ENCODE measurements at regions not wholly inside any gene's neighbourhood (a gene's known extent, or its start where the extent isn't known, plus 50 kb on each side); places are given as distances from the start of the nearest gene placed in this dataset.

GRCh38 chr1:175845338-175845737 lies 101.9 kb upstream of the TNR start:
- no peak for TF ChIP-seq CTCF (IDR thresholded peaks at IDR 0.05; ENCODE audit: poor library complexity)
- no peak for TF ChIP-seq EZH2phosphoT487 (IDR thresholded peaks at IDR 0.05; ENCODE audit: low read depth, severe bottlenecking, unreplicated experiment)

All from hepatocyte (in vitro differentiated cells).